HCT116 (cell line): ENCODE measurements at regions not wholly inside any gene's neighbourhood (a gene's known extent, or its start where the extent isn't known, plus 50 kb on each side); places are given as distances from the start of the nearest gene placed in this dataset.

Experiments used
- ATAC-seq: fragments of 200-7000 bp; cut with Tn5 transposase; 2 replicates; pipeline ENCODE4 v1.9.1; 2020; ENCODE audit warnings: mild to moderate bottlenecking, moderate library complexity
- BruUV-seq: library from RNA; stranded (reverse); fragments of 400-500 nt; replicated peaks from 2 replicates; lab custom pipeline; 2021; lab: Mats Ljungman, UMichigan
- CTCF ChIA-PET: fragments of 300-600 bp; sonication (Branson Sonifier 250); formaldehyde crosslinking; loops from one replicate; lab custom pipeline; 2021; ENCODE audit warnings: antibody characterized with exemption; lab: Charles Lee
- POLR2A ChIA-PET: fragments of 300-600, 350-600 bp; sonication (Branson Sonifier 250); formaldehyde crosslinking; loops from one replicate; lab custom pipeline; 2021; ENCODE audit warnings: antibody characterized with exemption; lab: Charles Lee
- RAD21 ChIA-PET, 2 experiments: fragments of 300-600 bp; sonication (Branson Sonifier 250); formaldehyde crosslinking; loops; one replicate each; lab custom pipeline; 2023; ENCODE audit warnings: low total read pairs in 2 of 2; ENCODE audit not compliant: uncharacterized antibody in 2 of 2, unreplicated experiment in 2 of 2, low non-redundant PET in 1 of 2; lab: Charles Lee
- DNase-seq: peaks from one replicate; pipeline ENCODE4 v3.0.0-alpha.2; 2010; ENCODE audit warnings: low read depth, low spot score
- H2AFZ ChIP-seq: fragments of 200-600 bp; shearing (Covaris generic), sonication (generic); 2 replicates; pipeline ENCODE4 v1.6.1; 2017; ENCODE audit warnings: low read depth, mixed run types, mixed read lengths, antibody characterized with exemption, low read length; ENCODE audit not compliant: poor library complexity, severe bottlenecking
- H3K27ac ChIP-seq: 2 replicates; pipeline ENCODE4 v1.5.1; 2012; ENCODE audit warnings: low read depth, low read length
- H3K27me3 ChIP-seq: fragments of 200-600 bp; sonication (generic); 2 replicates; pipeline ENCODE4 v1.6.1; 2016; ENCODE audit warnings: mixed run types, low read length, mixed read lengths; ENCODE audit not compliant: insufficient read depth
- H3K36me3 ChIP-seq, 2 experiments: fragments of 200-500 bp in 1 of 2; fragments of 200-600 bp in 1 of 2; sonication (Bioruptor generic) in 1 of 2; sonication (generic) in 1 of 2; 2 replicates each; pipeline versions ENCODE4 v1.5.1 to v1.6.1; 2014 to 2016; ENCODE audit warnings: low read length in 2 of 2, inconsistent platforms in 1 of 2, mixed read lengths in 1 of 2, mixed run types in 1 of 2; ENCODE audit not compliant: insufficient read depth in 2 of 2, control insufficient read depth in 1 of 2
- H3K4me1 ChIP-seq, 2 experiments: fragments of 200-600 bp in 1 of 2; sonication (generic) in 1 of 2; 2 replicates each; pipeline versions ENCODE4 v1.5.1 to v1.6.1; 2012 to 2017; ENCODE audit warnings: low read length in 2 of 2, inconsistent platforms in 1 of 2, mild to moderate bottlenecking in 1 of 2, mixed read lengths in 1 of 2, mixed run types in 1 of 2, moderate library complexity in 1 of 2; ENCODE audit not compliant: insufficient read depth in 2 of 2, control insufficient read depth in 1 of 2
- H3K4me2 ChIP-seq: fragments of 200-600 bp; sonication (generic); 2 replicates; pipeline ENCODE4 v1.6.1; 2017; ENCODE audit warnings: mixed run types, low read length, mixed read lengths
- H3K4me3 ChIP-seq, 2 experiments: fragments of 200-600 bp in 1 of 2; sonication (generic) in 1 of 2; replicated peaks in 1 of 2; 2 replicates each; pipeline ENCODE4 v1.5.1; 2011 to 2016; ENCODE audit warnings: low read length in 2 of 2, control low read depth in 1 of 2, low read depth in 1 of 2, mild to moderate bottlenecking in 1 of 2, mixed read lengths in 1 of 2, mixed run types in 1 of 2
- H3K79me2 ChIP-seq: fragments of 200-600 bp; sonication (generic); 2 replicates; pipeline ENCODE4 v1.6.1; 2017; ENCODE audit warnings: mild to moderate bottlenecking, mixed run types, low read length, moderate library complexity, mixed read lengths; ENCODE audit not compliant: insufficient read depth
- H3K9ac ChIP-seq: fragments of 200-600 bp; sonication (generic); 2 replicates; pipeline ENCODE4 v1.6.1; 2016; ENCODE audit warnings: low read length, mixed read lengths
- H3K9me2 ChIP-seq: fragments of 200-600 bp; sonication (generic), shearing (Covaris generic); 2 replicates; pipeline ENCODE4 v1.6.1; 2017; ENCODE audit warnings: mixed run types, mild to moderate bottlenecking, moderate library complexity; ENCODE audit not compliant: insufficient read depth
- H3K9me3 ChIP-seq, 2 experiments: fragments of 200-500 bp in 1 of 2; fragments of 200-600 bp in 1 of 2; sonication (Bioruptor generic) in 1 of 2; sonication (generic) in 1 of 2; 2 replicates each; pipeline ENCODE4 v1.6.1; 2014 to 2017; ENCODE audit warnings: low read length in 2 of 2, mixed read lengths in 2 of 2, inconsistent platforms in 1 of 2, low read depth in 1 of 2, mild to moderate bottlenecking in 1 of 2, mixed run types in 1 of 2, moderate library complexity in 1 of 2; ENCODE audit not compliant: control insufficient read depth in 1 of 2, insufficient read depth in 1 of 2
- H4K20me1 ChIP-seq: fragments of 200-600 bp; sonication (generic), shearing (Covaris generic); 2 replicates; pipeline ENCODE4 v1.6.1; 2017; ENCODE audit warnings: mixed run types, mild to moderate bottlenecking, moderate library complexity; ENCODE audit not compliant: insufficient read depth
- CEBPB ChIP-seq: IDR thresholded peaks from 2 replicates; pipeline ENCODE4 v1.6.1; 2012; ENCODE audit warnings: low read depth
- EZH2phosphoT487 ChIP-seq: fragments of 200-600 bp; IDR thresholded peaks from 2 replicates; pipeline ENCODE4 v1.6.1; 2018; ENCODE audit warnings: antibody characterized with exemption, borderline replicate concordance
- FOSL1 ChIP-seq: IDR thresholded peaks from 2 replicates; pipeline ENCODE4 v1.6.1; 2012; ENCODE audit warnings: low read depth
- JUND ChIP-seq: IDR thresholded peaks from 2 replicates; pipeline ENCODE4 v1.6.1; 2012
- POLR2A ChIP-seq: IDR thresholded peaks from 2 replicates; pipeline ENCODE4 v1.7.0; 2011; ENCODE audit warnings: borderline replicate concordance; ENCODE audit not compliant: insufficient read depth, insufficient read length; ENCODE audit errors: extremely low read depth
- RAD21 ChIP-seq: IDR thresholded peaks from 2 replicates; pipeline ENCODE4 v1.6.1; 2012; ENCODE audit warnings: low read depth, mild to moderate bottlenecking
- SIN3A ChIP-seq: IDR thresholded peaks from 2 replicates; pipeline ENCODE4 v1.6.1; 2012; ENCODE audit warnings: low read depth
- SP1 ChIP-seq: IDR thresholded peaks from 2 replicates; pipeline ENCODE4 v1.6.1; 2012; ENCODE audit warnings: low read depth
- SRF ChIP-seq: IDR thresholded peaks from 2 replicates; pipeline ENCODE4 v1.6.1; 2012; ENCODE audit warnings: low read depth
- TCF7L2 ChIP-seq: IDR thresholded peaks from 2 replicates; pipeline ENCODE4 v1.7.0; 2011; ENCODE audit warnings: borderline replicate concordance, inconsistent platforms; ENCODE audit not compliant: insufficient read depth, insufficient read length; ENCODE audit errors: extremely low read depth
- YY1 ChIP-seq: IDR thresholded peaks from 2 replicates; pipeline ENCODE4 v1.6.1; 2011; ENCODE audit warnings: low read length, low read depth, moderate library complexity, mild to moderate bottlenecking; ENCODE audit not compliant: insufficient replicate concordance; ENCODE audit errors: extremely low read depth
- ZNF274 ChIP-seq: fragments of 200-500 bp; sonication (Bioruptor generic); IDR thresholded peaks from 2 replicates; pipeline ENCODE4 v1.6.1; 2014; ENCODE audit warnings: mild to moderate bottlenecking, low read depth, low read length, inconsistent platforms
- intact Hi-C: fragments of 100-400 bp; cut with micrococcal nuclease; formaldehyde crosslinking; loops from 2 replicates; pipeline ENCODE4 v1.10.0; 2022
- TF ChIP-seq, protein P1 (sequence below): IDR thresholded peaks from 2 replicates; pipeline ENCODE4 v1.6.1; 2011; ENCODE audit warnings: mild to moderate bottlenecking, low read length, moderate library complexity; ENCODE audit not compliant: insufficient replicate concordance; ENCODE audit errors: extremely low read depth
- TF ChIP-seq, protein P2 (sequence below), 3 experiments: fragments of 200-600 bp in 1 of 3; sonication (generic) in 1 of 3; IDR thresholded peaks in 2 of 3; conservative IDR thresholded peaks in 1 of 3; 2 replicates each; pipeline ENCODE4 v1.5.1; 2012 to 2017; ENCODE audit warnings: low read depth in 2 of 3, low read length in 2 of 3, antibody characterized with exemption in 1 of 3, borderline replicate concordance in 1 of 3, control low read depth in 1 of 3, mild to moderate bottlenecking in 1 of 3, mixed read lengths in 1 of 3, mixed run types in 1 of 3, moderate library complexity in 1 of 3; ENCODE audit not compliant: insufficient read depth in 1 of 3

DNA sequence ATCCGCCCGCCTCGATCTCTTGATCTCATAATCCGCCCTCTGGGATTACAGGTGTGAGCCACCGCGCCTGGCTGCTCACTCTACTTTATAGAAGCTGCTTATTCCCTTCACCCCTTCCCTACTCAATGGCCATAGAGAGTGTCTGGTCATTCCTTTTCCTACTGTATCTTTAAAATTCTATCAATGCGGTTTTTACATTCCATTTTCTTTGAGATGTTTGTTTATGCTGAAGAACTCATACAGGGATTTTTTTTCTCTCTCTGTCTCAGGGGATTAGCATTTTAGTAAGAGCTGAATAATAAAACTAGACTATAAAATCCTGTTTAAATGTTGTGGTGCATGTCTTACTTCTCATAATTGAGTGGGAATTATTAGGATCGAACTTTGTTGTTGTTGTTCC, 218.6 kb upstream of the FOXN3 start:
- no peaks in the 10 kb centered on the region for H3K27me3 ChIP-seq
- peaks cover 0 to 5% of the 10 kb centered on the region in 2 experiments; a peak in 1 of 4 replicates for H3K4me1 ChIP-seq
- BruUV-seq = no TSS peak
- RAD21 ChIA-PET = no interaction called here
- no peak for TF ChIP-seq ZNF274
- TF ChIP-seq FOSL1 = no peak
- no peak for TF ChIP-seq SRF
- TF ChIP-seq RAD21 = no peak
- TF ChIP-seq, protein P1, sequence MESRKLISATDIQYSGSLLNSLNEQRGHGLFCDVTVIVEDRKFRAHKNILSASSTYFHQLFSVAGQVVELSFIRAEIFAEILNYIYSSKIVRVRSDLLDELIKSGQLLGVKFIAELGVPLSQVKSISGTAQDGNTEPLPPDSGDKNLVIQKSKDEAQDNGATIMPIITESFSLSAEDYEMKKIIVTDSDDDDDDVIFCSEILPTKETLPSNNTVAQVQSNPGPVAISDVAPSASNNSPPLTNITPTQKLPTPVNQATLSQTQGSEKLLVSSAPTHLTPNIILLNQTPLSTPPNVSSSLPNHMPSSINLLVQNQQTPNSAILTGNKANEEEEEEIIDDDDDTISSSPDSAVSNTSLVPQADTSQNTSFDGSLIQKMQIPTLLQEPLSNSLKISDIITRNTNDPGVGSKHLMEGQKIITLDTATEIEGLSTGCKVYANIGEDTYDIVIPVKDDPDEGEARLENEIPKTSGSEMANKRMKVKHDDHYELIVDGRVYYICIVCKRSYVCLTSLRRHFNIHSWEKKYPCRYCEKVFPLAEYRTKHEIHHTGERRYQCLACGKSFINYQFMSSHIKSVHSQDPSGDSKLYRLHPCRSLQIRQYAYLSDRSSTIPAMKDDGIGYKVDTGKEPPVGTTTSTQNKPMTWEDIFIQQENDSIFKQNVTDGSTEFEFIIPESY = no peak
- TF ChIP-seq SP1 = no peak
- TF ChIP-seq CEBPB = no peak
- TF ChIP-seq, protein P2, sequence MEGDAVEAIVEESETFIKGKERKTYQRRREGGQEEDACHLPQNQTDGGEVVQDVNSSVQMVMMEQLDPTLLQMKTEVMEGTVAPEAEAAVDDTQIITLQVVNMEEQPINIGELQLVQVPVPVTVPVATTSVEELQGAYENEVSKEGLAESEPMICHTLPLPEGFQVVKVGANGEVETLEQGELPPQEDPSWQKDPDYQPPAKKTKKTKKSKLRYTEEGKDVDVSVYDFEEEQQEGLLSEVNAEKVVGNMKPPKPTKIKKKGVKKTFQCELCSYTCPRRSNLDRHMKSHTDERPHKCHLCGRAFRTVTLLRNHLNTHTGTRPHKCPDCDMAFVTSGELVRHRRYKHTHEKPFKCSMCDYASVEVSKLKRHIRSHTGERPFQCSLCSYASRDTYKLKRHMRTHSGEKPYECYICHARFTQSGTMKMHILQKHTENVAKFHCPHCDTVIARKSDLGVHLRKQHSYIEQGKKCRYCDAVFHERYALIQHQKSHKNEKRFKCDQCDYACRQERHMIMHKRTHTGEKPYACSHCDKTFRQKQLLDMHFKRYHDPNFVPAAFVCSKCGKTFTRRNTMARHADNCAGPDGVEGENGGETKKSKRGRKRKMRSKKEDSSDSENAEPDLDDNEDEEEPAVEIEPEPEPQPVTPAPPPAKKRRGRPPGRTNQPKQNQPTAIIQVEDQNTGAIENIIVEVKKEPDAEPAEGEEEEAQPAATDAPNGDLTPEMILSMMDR (IDR thresholded peaks at IDR 0.05 in 2 of 3, conservative IDR thresholded peaks at IDR 0.05 in 1 of 3; ENCODE audit: borderline replicate concordance in 1 of 3, insufficient read depth in 1 of 3, low read depth in 2 of 3, low read length in 2 of 3) = no peak
- TF ChIP-seq YY1 = no peak
- no peak for TF ChIP-seq JUND
- TF ChIP-seq EZH2phosphoT487 = no peak
- no peak for TF ChIP-seq TCF7L2
- no peak for TF ChIP-seq SIN3A
- no peak for TF ChIP-seq POLR2A
- TF ChIP-seq, all 23 proteins: peak for 0
- no peak overlapping the region for H3K9ac ChIP-seq
- intact Hi-C loops = no loop called here
- no peak for ATAC-seq
- no peaks in the 10 kb centered on the region for H3K9me2 ChIP-seq
- no peak overlapping the region for H3K27ac ChIP-seq
- no peaks in the 10 kb centered on the region for H3K79me2 ChIP-seq
- POLR2A ChIA-PET = no interaction called here
- H2AFZ ChIP-seq = no peak overlapping the region
- DNase-seq = no peak
- no peaks in the 10 kb centered on the region for H3K9me3 ChIP-seq
- H3K4me2 ChIP-seq = no peak overlapping the region
- no peak overlapping the region for H3K4me3 ChIP-seq
- no peaks in the 10 kb centered on the region for H3K36me3 ChIP-seq
- no peaks in the 10 kb centered on the region for H4K20me1 ChIP-seq
- CTCF ChIA-PET = no interaction called here
